BJ (cell line): ENCODE measurements at regions not wholly inside any gene's neighbourhood (a gene's known extent, or its start where the extent isn't known, plus 50 kb on each side); places are given as distances from the start of the nearest gene placed in this dataset.

Experiments used
- CTCF ChIA-PET: fragments of 350-600 bp; formaldehyde crosslinking; extraction: SDS; loops from one replicate; lab custom pipeline; 2021; ENCODE audit warnings: antibody characterized with exemption, inconsistent platforms; lab: Yijun Ruan, JAX
- POLR2A ChIA-PET: fragments of 300-600 bp; sonication (Branson Sonifier 250); formaldehyde crosslinking; extraction: SDS; loops from one replicate; lab custom pipeline; 2021; ENCODE audit warnings: antibody characterized with exemption; lab: Charles Lee
- DNase-seq: peaks from one replicate; pipeline ENCODE4 v3.0.0-alpha.2; 2011; ENCODE audit warnings: low read depth
- H3K27me3 ChIP-seq: 2 replicates; pipeline ENCODE4 v1.6.0; 2011; ENCODE audit warnings: low read length; ENCODE audit not compliant: control insufficient read depth, insufficient read depth
- H3K36me3 ChIP-seq: 2 replicates; pipeline ENCODE4 v1.5.1; 2011; ENCODE audit warnings: low read length; ENCODE audit not compliant: control insufficient read depth, insufficient read depth
- H3K4me3 ChIP-seq: 2 replicates; pipeline ENCODE4 v1.5.1; 2011; ENCODE audit warnings: low read depth, mild to moderate bottlenecking, control low read depth, low read length
- CTCF ChIP-seq: IDR thresholded peaks from 2 replicates; pipeline ENCODE4 v1.5.1; 2011; ENCODE audit warnings: low read depth, mild to moderate bottlenecking, control low read depth, inconsistent platforms, low read length, moderate library complexity; ENCODE audit not compliant: insufficient read depth

GRCh38 chr2:16359961-16360360 lies 305.7 kb downstream of the CYRIA start:
- POLR2A ChIA-PET, result no interaction called here
- Histone ChIP-seq H3K27me3 (no peaks in the 10 kb centered on the region), H3K4me3 (no peak overlapping the region), H3K36me3 (no peaks in the 10 kb centered on the region)
- no peak for TF ChIP-seq CTCF
- CTCF ChIA-PET, result no interaction called here
- DNase-seq, result no peak

- TF ChIP-seq CTCF, result no peak
- Histone ChIP-seq H3K4me3 (no peak overlapping the region), H3K36me3 (no peaks in the 10 kb centered on the region), H3K27me3 (no peaks in the 10 kb centered on the region)
- DNase-seq, result no peak
- CTCF ChIA-PET, result no interaction called here
- POLR2A ChIA-PET, result no interaction called here
These were observed 308.4 kb downstream of the CYRIA start for GRCh38 chr2:16357188-16357587.

- Histone ChIP-seq H3K36me3 (no peaks in the 10 kb centered on the region), H3K27me3 (no peaks in the 10 kb centered on the region), H3K4me3 (no peak overlapping the region)
- no peak for DNase-seq
- ChIA-PET POLR2A (no interaction called here), CTCF (no interaction called here)
- no peak for TF ChIP-seq CTCF
These were observed 314.1 kb downstream of the CYRIA start for GRCh38 chr2:16351541-16351940.

GRCh38 chr2:16351137-16351536 lies 314.5 kb downstream of the CYRIA start:
- H3K27me3 ChIP-seq, result no peaks in the 10 kb centered on the region
- no peak for TF ChIP-seq CTCF
- ChIA-PET POLR2A (no interaction called here), CTCF (no interaction called here)
- no peaks in the 10 kb centered on the region for H3K36me3 ChIP-seq
- no peak for DNase-seq
- no peak overlapping the region for H3K4me3 ChIP-seq

GRCh38 chr2:16350211-16350610 lies 315.4 kb downstream of the CYRIA start:
- no peak for DNase-seq
- CTCF ChIA-PET, result no interaction called here

More at GRCh38 chr2:16350211-16350610, 315.4 kb downstream of the CYRIA start:
- Histone ChIP-seq H3K4me3 (no peak overlapping the region), H3K36me3 (no peaks in the 10 kb centered on the region), H3K27me3 (no peaks in the 10 kb centered on the region)
- no peak for TF ChIP-seq CTCF
- POLR2A ChIA-PET, result no interaction called here
